ENCODE measurements at regions not wholly inside any gene's neighbourhood (a gene's known extent, or its start where the extent isn't known, plus 50 kb on each side); places are given as distances from the start of the nearest gene placed in this dataset.
"Not testable (repeated sequence)": the region's sequence is repeated elsewhere in the genome, so short reads cannot be mapped to it uniquely, and the experiment has no call there.

DNA sequence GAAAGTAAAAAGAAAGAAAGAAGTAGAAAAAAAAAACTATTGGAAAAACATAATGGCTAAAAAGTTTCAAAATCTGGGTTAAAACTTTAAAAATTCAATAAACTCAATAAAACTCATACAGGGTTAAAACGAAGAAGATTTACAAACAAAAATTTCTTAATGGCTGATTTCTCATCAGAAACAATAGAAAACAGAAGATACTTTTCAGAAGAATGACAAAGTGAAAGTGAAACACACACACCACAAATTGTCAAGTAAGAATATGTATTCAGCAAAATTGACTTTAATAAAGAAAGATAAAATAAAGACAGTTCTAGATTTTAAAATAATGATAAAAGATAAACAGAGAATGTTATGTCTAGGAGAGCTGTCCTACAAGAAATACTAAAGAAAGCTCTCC is 618.9 kb upstream of the GJE1 start:
- Histone ChIP-seq H3K27ac (ENCODE audit: low read length) (no peak overlapping the region), H3K9me3 (ENCODE audit: control insufficient read depth, insufficient read depth, low read length) (no peaks in the 10 kb centered on the region), H3K27me3 (ENCODE audit: control insufficient read depth, insufficient read depth, low read length) (no peaks in the 10 kb centered on the region), H3K4me1 (ENCODE audit: control insufficient read depth, insufficient read depth, low read length) (no peaks in the 10 kb centered on the region), H3K36me3 (ENCODE audit: control insufficient read depth, insufficient read depth, low read length) (no peaks in the 10 kb centered on the region), H3K4me3 (ENCODE audit: low read length) (no peak overlapping the region)
- no CpG with 5 or more reads among the region's 1 CpG for WGBS (ENCODE audit: insufficient coverage, insufficient read length)
- no peak for DNase-seq (ENCODE audit: low read depth, low spot score)

DNA sequence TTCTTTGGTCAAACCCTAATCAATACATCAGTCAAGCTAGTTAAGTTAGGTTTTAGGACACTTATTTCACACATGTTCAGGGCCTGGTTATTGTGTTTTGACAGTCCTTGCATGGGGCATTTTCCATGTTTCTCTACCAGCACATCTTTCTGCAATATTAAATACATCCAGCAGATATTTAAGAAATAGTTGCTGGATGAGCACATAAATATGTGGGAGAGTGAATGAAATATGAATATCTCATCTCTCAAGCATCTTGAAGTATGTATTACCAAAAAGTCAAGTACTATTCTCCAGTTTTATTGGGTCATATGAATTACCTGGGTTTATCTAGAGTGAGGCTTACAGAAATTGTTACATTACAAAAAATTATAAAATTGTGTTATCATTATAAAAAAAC is 621.9 kb upstream of the GJE1 start:
- H3K4me1 ChIP-seq (ENCODE audit: control insufficient read depth, insufficient read depth, low read length) = no peaks in the 10 kb centered on the region

DNA sequence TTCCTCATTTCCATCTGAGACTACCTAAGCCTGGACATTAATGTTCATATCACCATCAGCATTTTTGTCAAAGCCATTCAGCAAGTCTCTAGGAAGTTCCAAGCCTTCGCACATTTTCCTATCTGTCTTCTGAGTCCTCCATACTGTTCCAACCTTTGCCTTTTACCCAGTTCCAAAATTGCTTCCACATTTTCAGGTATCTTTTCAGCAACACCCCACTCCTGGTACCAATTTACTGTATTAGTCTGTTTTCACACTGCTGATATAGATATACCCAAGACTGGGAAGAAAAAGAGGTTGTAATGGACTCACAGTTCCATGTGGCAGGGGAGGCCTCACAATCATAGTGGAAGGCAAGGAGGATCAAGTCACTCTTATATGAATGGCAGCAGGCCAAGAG is 626.7 kb upstream of the GJE1 start:
- H3K36me3 ChIP-seq (ENCODE audit: control insufficient read depth, insufficient read depth, low read length); H3K9me3 ChIP-seq (ENCODE audit: control insufficient read depth, insufficient read depth, low read length); H3K27ac ChIP-seq (ENCODE audit: low read length); H3K4me1 ChIP-seq (ENCODE audit: control insufficient read depth, insufficient read depth, low read length); H3K4me3 ChIP-seq (ENCODE audit: low read length); H3K27me3 ChIP-seq (ENCODE audit: control insufficient read depth, insufficient read depth, low read length); DNase-seq (ENCODE audit: low read depth, low spot score): not testable (repeated sequence)
- no CpG with 5 or more reads among the region's 1 CpG for WGBS (ENCODE audit: insufficient coverage, insufficient read length)

More for the DNA sequence above, 621.9 kb upstream of the GJE1 start:
- H3K27me3 ChIP-seq (ENCODE audit: control insufficient read depth, insufficient read depth, low read length) = no peaks in the 10 kb centered on the region
- no peaks in the 10 kb centered on the region for H3K9me3 ChIP-seq (ENCODE audit: control insufficient read depth, insufficient read depth, low read length)
- no peak overlapping the region for H3K27ac ChIP-seq (ENCODE audit: low read length)
- DNase-seq (ENCODE audit: low read depth, low spot score) = no peak
- no peak overlapping the region for H3K4me3 ChIP-seq (ENCODE audit: low read length)
- no peaks in the 10 kb centered on the region for H3K36me3 ChIP-seq (ENCODE audit: control insufficient read depth, insufficient read depth, low read length)

DNA sequence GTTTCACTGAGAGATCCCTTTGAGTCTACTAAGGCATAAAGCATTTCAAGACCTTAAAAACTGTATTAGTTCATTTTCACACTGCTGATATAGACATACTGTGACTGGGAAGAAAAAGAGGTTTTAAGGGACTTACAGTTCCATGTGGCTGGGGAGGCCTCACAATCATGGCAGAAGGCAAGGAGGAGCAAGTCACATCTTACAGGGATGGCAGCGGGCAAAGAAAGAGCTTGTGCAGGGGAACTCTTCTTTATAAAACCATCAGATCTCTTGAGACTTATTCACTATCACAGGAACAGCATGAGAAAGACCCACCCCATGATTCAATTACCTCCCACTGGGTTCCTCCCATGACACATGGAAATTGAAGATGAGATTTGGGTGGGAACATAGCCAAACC is 628.4 kb upstream of the GJE1 start:
- H3K9me3 ChIP-seq (ENCODE audit: control insufficient read depth, insufficient read depth, low read length); H3K27ac ChIP-seq (ENCODE audit: low read length); H3K4me3 ChIP-seq (ENCODE audit: low read length); H3K36me3 ChIP-seq (ENCODE audit: control insufficient read depth, insufficient read depth, low read length); H3K4me1 ChIP-seq (ENCODE audit: control insufficient read depth, insufficient read depth, low read length); DNase-seq (ENCODE audit: low read depth, low spot score); H3K27me3 ChIP-seq (ENCODE audit: control insufficient read depth, insufficient read depth, low read length): not testable (repeated sequence)
- no CpG with 5 or more reads among the region's 1 CpG for WGBS (ENCODE audit: insufficient coverage, insufficient read length)

DNA sequence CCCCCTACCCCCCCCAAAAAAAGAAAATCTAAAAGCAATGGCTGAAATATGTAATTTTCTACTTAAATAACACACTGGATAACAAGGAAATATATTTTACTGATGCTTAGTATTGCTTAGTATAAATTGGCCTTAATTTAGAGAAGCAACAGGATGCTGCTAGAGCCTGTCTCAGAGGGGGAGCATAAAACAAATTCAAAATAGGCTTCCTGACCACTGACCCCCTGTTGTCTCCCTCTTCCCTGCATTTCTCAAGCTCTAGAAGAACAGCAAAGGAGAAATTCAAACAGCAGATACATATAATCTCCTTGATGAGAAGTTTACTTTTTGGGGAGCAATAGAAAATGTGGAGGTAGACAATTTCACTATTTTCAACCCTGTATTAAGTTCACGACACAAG is 631.1 kb upstream of the GJE1 start:
- peak; percentile 11 for DNase-seq (ENCODE audit: low read depth, low spot score)
- H3K4me1 ChIP-seq (ENCODE audit: control insufficient read depth, insufficient read depth, low read length) = no peaks in the 10 kb centered on the region
- H3K4me3 ChIP-seq (ENCODE audit: low read length) = no peak overlapping the region
- H3K27me3 ChIP-seq (ENCODE audit: control insufficient read depth, insufficient read depth, low read length) = no peaks in the 10 kb centered on the region
- H3K36me3 ChIP-seq (ENCODE audit: control insufficient read depth, insufficient read depth, low read length) = no peaks in the 10 kb centered on the region; the same call in 1 of the 2 replicates
- H3K9me3 ChIP-seq (ENCODE audit: control insufficient read depth, insufficient read depth, low read length) = no peaks in the 10 kb centered on the region
- H3K27ac ChIP-seq (ENCODE audit: low read length) = no peak overlapping the region
- WGBS (ENCODE audit: insufficient coverage, insufficient read length) = no CpG with 5 or more reads among the region's 1 CpG

DNA sequence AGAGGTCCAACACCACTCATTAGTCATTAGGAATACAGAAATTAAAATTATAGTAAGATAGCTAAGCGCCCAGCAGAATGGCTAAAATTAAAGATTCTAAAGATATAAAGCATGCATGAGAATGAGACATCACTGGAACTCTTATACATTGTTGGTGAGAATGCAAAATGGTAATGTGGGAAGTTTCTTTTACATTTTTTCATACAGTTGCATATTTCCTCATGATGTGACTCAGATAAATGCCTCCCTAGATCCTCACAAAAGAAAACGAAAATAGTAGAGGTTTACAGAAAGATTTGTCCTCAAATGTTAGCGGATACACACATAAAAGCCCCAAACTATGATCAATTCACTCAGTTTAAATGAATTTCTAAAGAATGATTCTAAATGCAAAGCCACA is 633.7 kb upstream of the GJE1 start:
- no peaks in the 10 kb centered on the region for H3K4me1 ChIP-seq (ENCODE audit: control insufficient read depth, insufficient read depth, low read length)
- H3K27me3 ChIP-seq (ENCODE audit: control insufficient read depth, insufficient read depth, low read length) = no peaks in the 10 kb centered on the region
- H3K27ac ChIP-seq (ENCODE audit: low read length) = no peak overlapping the region
- no peaks in the 10 kb centered on the region; the same call in 1 of the 2 replicates for H3K36me3 ChIP-seq (ENCODE audit: control insufficient read depth, insufficient read depth, low read length)
- H3K4me3 ChIP-seq (ENCODE audit: low read length) = no peak overlapping the region
- WGBS (ENCODE audit: insufficient coverage, insufficient read length) = no CpG with 5 or more reads among the region's 3 CpGs
- DNase-seq (ENCODE audit: low read depth, low spot score) = no peak
- no peaks in the 10 kb centered on the region for H3K9me3 ChIP-seq (ENCODE audit: control insufficient read depth, insufficient read depth, low read length)

DNA sequence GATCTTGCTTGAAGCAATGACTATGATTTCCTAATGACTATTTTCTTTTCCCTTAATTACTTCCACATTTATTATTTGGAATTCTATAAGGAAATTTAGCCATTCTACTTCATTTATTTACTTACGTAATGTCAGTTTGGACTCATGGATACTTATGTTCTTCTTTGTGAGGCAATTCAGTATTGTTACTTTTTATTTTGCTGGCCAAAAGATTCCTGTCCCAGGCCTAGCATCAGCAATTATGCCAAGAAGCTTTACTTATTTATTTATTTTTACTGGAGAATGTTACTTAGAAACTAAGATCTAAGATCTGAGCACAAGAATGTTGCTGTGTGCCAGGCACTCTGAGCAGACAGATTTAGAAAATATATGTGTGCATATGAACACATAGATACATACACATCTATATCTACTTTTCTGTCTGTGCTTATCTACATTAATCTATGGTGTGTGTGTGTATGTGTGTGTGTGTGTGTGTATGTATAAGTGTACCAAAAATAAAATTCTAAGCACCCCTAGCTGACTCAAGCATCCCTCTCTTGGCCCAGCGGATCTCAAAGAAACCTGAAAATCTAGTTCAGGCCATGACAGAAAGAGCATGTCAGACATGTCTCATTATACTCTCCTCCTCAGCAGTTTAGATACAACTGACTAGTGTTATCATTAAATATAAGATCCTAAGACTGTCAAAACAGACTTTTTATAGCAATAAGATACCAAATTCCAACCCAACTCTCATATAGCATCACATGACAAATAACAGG is 640.0 kb upstream of the GJE1 start:
- Histone ChIP-seq H3K9me3 (ENCODE audit: control insufficient read depth, insufficient read depth, low read length) (no peaks in the 10 kb centered on the region), H3K27ac (ENCODE audit: low read length) (no peak overlapping the region), H3K27me3 (ENCODE audit: control insufficient read depth, insufficient read depth, low read length) (no peaks in the 10 kb centered on the region), H3K36me3 (ENCODE audit: control insufficient read depth, insufficient read depth, low read length) (no peaks in the 10 kb centered on the region), H3K4me3 (ENCODE audit: low read length) (no peak overlapping the region), H3K4me1 (ENCODE audit: control insufficient read depth, insufficient read depth, low read length) (no peaks in the 10 kb centered on the region)
- DNase-seq (ENCODE audit: low read depth, low spot score) = no peak
- no CpG with 5 or more reads among the region's 2 CpGs for WGBS (ENCODE audit: insufficient coverage, insufficient read length)

DNA sequence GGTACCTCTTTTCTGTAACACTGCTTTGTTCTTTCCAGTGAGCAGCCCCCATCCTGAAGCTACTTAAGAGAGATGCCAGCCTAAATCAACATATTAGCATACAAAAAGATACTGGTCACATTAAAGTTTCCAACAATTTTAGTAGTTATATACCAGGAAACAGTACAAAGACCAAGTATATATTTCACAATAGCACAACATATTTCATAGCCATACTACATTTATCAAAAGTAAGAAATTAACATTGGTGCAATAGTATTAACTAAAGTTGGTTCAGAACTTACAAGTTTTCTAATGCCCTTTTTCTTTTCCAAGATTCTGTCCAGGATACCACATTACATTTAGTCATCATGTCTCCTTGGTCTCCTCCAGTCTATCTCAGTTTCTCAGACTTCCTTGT is 641.0 kb upstream of the GJE1 start:
- H3K27me3 ChIP-seq (ENCODE audit: control insufficient read depth, insufficient read depth, low read length) = no peaks in the 10 kb centered on the region
- no peak for DNase-seq (ENCODE audit: low read depth, low spot score)
- no peaks in the 10 kb centered on the region for H3K4me1 ChIP-seq (ENCODE audit: control insufficient read depth, insufficient read depth, low read length)
- no peak overlapping the region for H3K27ac ChIP-seq (ENCODE audit: low read length)
- H3K9me3 ChIP-seq (ENCODE audit: control insufficient read depth, insufficient read depth, low read length) = no peaks in the 10 kb centered on the region
- no peak overlapping the region for H3K4me3 ChIP-seq (ENCODE audit: low read length)
- no peaks in the 10 kb centered on the region for H3K36me3 ChIP-seq (ENCODE audit: control insufficient read depth, insufficient read depth, low read length)

DNA sequence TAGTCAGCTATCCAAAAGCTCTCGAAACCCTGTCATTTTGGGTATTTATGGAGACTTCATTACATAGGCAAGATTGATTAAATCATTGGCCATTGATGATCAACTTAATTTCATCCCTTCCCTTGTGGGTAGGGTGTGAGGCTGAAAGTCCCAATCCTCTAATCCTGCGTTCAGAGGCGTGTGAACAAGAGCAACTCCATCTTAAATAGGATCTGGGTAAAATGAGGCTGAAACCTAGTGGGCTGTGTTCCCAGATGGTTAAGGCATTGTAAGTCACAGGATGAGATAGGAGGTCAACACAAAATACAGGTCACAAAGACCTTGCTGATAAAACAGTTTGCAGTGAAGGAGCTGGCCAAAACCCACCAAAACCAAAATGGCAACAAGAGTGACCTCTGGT is 641.7 kb upstream of the GJE1 start:
- Histone ChIP-seq H3K27me3 (ENCODE audit: control insufficient read depth, insufficient read depth, low read length) (no peaks in the 10 kb centered on the region), H3K4me3 (ENCODE audit: low read length) (no peak overlapping the region), H3K9me3 (ENCODE audit: control insufficient read depth, insufficient read depth, low read length) (no peaks in the 10 kb centered on the region), H3K27ac (ENCODE audit: low read length) (no peak overlapping the region), H3K4me1 (ENCODE audit: control insufficient read depth, insufficient read depth, low read length) (no peaks in the 10 kb centered on the region), H3K36me3 (ENCODE audit: control insufficient read depth, insufficient read depth, low read length) (no peaks in the 10 kb centered on the region)
- DNase-seq (ENCODE audit: low read depth, low spot score) = no peak
- no CpG with 5 or more reads among the region's 3 CpGs for WGBS (ENCODE audit: insufficient coverage, insufficient read length)

DNA sequence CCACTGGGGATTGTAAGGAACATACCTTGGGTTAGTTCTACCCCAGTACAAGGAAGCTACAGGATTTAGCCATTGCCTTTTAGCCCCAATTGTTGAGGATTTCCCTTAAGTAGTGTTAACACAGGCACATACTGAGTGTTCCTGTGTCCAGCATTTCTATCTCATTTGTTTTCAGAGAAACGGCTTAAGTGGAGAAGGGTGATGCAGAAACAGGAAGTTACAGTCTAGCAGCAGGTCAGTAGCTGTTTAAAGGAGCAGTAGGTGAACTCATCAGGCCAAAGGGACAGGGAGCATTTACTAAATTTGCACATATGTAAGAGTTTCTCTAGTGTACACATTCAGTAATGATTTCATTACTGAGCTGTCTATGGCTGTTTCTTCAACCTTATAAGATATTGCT is 644.2 kb upstream of the GJE1 start:
- Histone ChIP-seq H3K9me3 (ENCODE audit: control insufficient read depth, insufficient read depth, low read length) (no peaks in the 10 kb centered on the region), H3K27ac (ENCODE audit: low read length) (no peak overlapping the region), H3K27me3 (ENCODE audit: control insufficient read depth, insufficient read depth, low read length) (no peaks in the 10 kb centered on the region), H3K36me3 (ENCODE audit: control insufficient read depth, insufficient read depth, low read length) (no peaks in the 10 kb centered on the region), H3K4me1 (ENCODE audit: control insufficient read depth, insufficient read depth, low read length) (no peaks in the 10 kb centered on the region), H3K4me3 (ENCODE audit: low read length) (no peak overlapping the region)
- WGBS (ENCODE audit: insufficient coverage, insufficient read length) = no CpG with 5 or more reads among the region's 1 CpG
- no peak for DNase-seq (ENCODE audit: low read depth, low spot score)

DNA sequence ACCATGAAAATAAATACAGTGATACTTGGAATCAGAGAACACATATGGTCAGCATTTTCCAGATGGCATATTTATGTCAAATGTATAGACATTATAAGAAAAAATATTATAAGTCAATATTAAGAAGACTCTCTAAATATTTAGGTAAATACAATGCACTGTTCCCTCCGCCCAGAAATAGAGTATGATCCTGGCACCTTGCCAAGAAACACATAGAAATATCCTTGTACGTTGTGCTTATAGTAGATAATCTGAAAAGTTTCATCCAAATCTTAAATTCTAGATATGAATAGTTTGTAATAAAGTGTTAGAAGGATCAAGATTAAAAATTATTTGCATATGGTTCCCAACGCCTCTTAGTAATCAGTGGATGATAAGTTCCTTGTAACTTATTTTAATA is 645.8 kb upstream of the GJE1 start:
- WGBS (ENCODE audit: insufficient coverage, insufficient read length) = no CpG with 5 or more reads among the region's 3 CpGs
- H3K4me1 ChIP-seq (ENCODE audit: control insufficient read depth, insufficient read depth, low read length) = no peaks in the 10 kb centered on the region
- no peak for DNase-seq (ENCODE audit: low read depth, low spot score)
- no peaks in the 10 kb centered on the region for H3K9me3 ChIP-seq (ENCODE audit: control insufficient read depth, insufficient read depth, low read length)
- no peak overlapping the region for H3K4me3 ChIP-seq (ENCODE audit: low read length)
- H3K36me3 ChIP-seq (ENCODE audit: control insufficient read depth, insufficient read depth, low read length) = no peaks in the 10 kb centered on the region
- no peaks in the 10 kb centered on the region for H3K27me3 ChIP-seq (ENCODE audit: control insufficient read depth, insufficient read depth, low read length)
- H3K27ac ChIP-seq (ENCODE audit: low read length) = no peak overlapping the region

Data from iPS DF 6.9 (cell line).